D721Med (cell line): ENCODE measurements at regions not wholly inside any gene's neighbourhood (a gene's known extent, or its start where the extent isn't known, plus 50 kb on each side); places are given as distances from the start of the nearest gene placed in this dataset.

Experiments used
- DNase-seq: peaks from one replicate; pipeline ENCODE4 v3.0.0; 2011; ENCODE audit warnings: low spot score; ENCODE audit not compliant: insufficient read length
- FAIRE-seq: peaks from 2 replicates; lab custom pipeline; 2011; peaks lifted over from hg19 to GRCh38; lab: Jason Lieb, UNC
- CTCF ChIP-seq: IDR thresholded peaks from 2 replicates; pipeline ENCODE4 v1.5.1; 2012; ENCODE audit warnings: mild to moderate bottlenecking, control low read depth; ENCODE audit not compliant: insufficient read depth; ENCODE audit errors: missing control alignments

GRCh38 chr9:12884736-12885395, 110.0 kb downstream of the LURAP1L start:
- peak; percentile 57 for TF ChIP-seq CTCF
- FAIRE-seq (peak; percentile 6), DNase-seq (no peak)

DNA sequence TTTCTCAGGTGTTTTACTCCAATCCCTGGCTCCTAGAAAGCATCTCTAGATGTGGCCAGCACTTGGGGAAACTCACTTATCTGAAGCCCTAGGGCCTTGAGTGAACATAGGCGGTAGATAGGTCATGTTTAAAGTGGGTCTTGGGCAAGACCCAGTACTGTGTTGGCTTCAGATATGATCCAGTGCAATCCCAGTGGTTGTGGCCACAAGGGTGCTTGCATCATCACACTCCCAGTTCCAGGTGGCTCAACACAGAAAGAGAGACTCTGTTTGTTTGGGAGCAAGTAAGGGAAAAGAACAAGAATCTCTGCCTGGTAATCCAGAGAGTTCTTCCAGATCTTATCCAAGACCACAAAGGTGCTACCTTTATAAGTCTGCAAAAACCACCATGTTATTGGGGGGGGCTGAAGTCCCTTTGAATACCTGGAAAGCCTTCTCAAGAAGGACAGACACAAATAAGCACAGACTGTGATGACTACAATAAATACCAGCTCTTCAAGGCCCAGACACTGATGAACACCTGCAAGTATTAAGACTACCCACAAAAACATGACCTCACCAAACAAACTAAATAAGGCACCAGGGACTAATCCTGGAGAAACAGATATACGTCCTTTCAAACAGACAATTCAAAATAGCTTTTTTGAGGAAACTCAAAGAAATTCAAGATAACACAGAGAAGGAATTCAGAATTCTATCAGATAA, 114.7 kb downstream of the LURAP1L start:
- DNase-seq, result no peak
- FAIRE-seq, result no peak
- no peak for TF ChIP-seq CTCF

GRCh38 chr9:12891588-12891987, 116.8 kb downstream of the LURAP1L start:
- DNase-seq (no peak), FAIRE-seq (no peak)
- no peak for TF ChIP-seq CTCF

DNA sequence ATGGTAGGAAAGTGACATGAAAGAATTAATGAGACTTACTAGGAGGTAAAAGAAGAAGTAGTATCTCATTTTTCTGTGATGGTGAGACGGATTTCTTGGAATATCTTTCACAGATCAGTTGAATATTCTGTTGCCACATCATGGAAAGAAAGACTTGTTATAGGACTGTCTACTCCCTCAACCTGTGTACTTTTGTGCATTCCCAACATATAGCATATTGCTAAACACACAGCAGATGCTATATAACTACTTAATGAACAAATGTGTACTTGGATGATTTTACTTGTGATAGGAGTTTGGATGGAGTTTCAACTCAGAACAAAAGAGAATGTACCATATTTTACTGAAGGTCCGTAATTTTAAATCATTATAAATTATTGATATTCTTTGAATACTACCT, 128.5 kb downstream of the LURAP1L start:
- FAIRE-seq (no peak), DNase-seq (no peak)
- no peak for TF ChIP-seq CTCF

DNA sequence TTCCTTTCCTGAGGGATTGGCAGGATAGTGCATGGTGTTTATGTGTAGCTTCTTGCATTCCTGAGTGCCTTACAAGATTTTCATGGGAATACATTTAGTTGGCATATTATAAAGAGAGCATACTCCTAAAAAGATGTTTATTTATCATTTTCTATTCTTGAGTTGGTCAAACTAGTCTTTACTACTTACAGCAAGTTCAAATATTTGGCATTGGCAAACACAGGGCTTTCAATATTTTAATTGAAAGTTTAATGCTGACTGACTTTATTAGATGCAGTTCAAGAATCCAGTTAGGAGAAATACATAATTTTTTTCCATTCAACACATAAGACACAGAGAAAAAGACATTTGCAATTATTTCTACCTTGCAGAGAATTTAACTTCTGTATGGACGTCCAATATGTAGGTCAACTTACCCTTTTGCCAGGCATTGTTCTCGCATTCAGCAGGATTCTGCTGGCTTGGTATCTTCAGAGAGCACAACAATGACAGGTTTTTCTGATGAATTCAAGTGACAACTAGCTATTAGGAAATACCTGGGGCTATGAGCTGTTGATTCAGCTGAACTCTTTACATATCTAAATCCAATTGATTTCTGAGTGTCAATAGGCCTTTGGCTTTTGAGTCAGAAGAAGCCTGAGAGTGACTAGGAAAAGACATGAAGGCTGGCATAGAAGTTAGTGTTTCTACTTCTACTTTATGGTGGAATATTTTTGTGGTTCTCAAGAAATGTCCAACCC, 129.6 kb downstream of the LURAP1L start:
- DNase-seq (no peak), FAIRE-seq (no peak)
- TF ChIP-seq CTCF, result no peak

DNA sequence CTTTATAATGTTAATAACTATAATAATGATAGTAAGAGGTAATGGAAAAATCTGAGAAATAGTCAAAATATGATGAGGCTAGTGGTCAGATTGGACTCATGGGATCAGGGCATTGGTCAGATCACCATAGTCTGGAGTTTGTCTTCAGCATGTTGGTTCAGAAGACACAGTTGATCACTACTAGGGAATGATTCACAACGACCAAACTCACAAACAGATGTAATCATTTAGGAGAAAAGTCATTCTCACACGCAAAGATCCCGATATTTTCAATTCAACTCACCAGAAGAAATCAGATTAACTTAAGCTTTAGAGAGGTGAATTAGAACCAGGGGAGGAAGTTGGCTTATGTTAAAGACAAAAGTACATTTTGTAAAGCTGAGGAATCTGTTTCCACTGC, 131.8 kb downstream of the LURAP1L start:
- DNase-seq (no peak), FAIRE-seq (no peak)
- no peak for TF ChIP-seq CTCF
